ENCODE measurements at regions not wholly inside any gene's neighbourhood (a gene's known extent, or its start where the extent isn't known, plus 50 kb on each side); places are given as distances from the start of the nearest gene placed in this dataset.

DNA sequence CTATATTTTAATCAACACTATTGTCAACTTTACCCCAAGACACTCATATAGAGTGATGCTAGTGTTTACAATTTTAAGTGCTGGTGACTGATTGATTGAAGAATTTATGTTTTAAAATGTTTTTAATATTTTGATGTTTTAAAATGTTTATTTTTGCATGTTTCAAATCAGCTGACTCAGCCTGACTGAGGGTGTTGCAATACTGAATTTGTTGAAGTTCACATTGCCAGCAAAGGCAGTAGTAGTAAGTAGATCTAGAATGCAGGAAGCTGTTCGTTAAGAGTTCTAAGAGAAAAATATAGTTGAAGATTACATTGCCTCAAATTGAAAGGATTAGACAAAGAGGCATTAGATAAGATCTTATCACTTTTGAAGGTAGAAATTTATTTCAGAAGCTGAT, 977.6 kb downstream of the IGSF11 start:
- TF ChIP-seq, protein P1, sequence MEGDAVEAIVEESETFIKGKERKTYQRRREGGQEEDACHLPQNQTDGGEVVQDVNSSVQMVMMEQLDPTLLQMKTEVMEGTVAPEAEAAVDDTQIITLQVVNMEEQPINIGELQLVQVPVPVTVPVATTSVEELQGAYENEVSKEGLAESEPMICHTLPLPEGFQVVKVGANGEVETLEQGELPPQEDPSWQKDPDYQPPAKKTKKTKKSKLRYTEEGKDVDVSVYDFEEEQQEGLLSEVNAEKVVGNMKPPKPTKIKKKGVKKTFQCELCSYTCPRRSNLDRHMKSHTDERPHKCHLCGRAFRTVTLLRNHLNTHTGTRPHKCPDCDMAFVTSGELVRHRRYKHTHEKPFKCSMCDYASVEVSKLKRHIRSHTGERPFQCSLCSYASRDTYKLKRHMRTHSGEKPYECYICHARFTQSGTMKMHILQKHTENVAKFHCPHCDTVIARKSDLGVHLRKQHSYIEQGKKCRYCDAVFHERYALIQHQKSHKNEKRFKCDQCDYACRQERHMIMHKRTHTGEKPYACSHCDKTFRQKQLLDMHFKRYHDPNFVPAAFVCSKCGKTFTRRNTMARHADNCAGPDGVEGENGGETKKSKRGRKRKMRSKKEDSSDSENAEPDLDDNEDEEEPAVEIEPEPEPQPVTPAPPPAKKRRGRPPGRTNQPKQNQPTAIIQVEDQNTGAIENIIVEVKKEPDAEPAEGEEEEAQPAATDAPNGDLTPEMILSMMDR (IDR thresholded peaks at IDR 0.05; ENCODE audit: low read depth, low read length), result no peak
- no peak for TF ChIP-seq EZH2phosphoT487 (IDR thresholded peaks at IDR 0.05; ENCODE audit: low read depth)

Measured in OCI-LY3 (cell line).